Activated T-cell treated with anti-CD3 and anti-CD28 coated beads for 24 hours (primary cell): ENCODE measurements at regions not wholly inside any gene's neighbourhood (a gene's known extent, or its start where the extent isn't known, plus 50 kb on each side); places are given as distances from the start of the nearest gene placed in this dataset.
"Not testable (repeated sequence)": the region's sequence is repeated elsewhere in the genome, so short reads cannot be mapped to it uniquely, and the experiment has no call there.

Source experiments
- DNase-seq: peaks from one replicate; pipeline ENCODE4 v3.0.0-alpha.2; 2020; ENCODE audit warnings: low read depth

DNA sequence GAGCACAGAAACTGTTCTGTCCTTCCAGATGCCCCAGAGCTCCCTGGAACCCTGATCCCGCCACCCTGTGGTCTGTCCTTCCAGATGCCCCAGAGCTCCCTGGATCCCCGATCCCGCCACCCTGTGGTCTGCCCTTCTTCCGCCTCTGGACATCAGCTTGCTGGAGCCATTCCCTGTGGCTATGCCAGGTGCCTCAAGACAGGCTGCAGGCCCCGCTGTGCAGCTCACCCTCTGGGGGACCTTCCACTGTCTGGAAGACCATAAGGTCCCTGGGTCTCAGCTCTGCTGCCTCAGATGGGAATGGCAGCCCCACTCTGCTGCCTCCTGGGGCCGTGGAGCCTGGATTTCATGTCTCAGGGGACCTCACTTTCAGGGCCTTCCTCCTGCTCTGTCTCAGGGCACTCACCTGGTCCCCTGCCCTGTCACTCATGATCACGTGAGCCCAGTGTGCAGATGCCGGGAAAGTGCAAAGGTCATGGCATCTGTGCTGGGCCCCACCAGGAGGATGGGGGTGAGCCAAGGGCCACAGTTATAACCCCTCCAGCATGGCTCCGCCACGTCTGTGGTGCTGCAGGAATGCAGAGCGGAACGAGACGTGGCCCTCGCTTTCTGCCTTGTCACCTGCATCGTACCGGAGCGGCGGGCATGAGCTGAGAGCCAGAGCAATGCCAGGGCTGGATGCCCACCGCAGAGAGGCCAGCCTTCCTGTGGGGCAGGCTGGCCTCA lies 1520.7 kb downstream of the BRD1 start:
- DNase-seq = no peak

DNA sequence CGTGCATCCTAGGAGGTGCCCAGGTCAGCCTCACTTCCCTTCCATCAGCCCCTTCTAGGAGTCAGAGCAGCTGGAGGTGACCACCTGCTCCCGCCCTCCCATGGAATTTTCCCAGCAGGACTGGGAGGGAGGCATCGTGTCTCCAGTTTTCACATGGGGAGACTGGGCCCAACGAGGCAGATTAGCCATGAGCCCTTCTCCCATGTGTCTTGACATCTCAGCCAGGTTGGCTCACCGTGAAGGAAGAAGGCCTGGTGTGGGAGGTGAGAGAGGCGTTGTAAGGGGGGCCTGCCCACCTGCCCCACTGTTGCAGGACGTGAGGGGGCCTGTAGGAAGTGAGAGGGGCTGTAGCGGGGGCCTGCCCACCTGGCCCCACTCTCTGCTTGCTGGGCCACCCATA lies 1521.4 kb downstream of the BRD1 start:
- no peak for DNase-seq

DNA sequence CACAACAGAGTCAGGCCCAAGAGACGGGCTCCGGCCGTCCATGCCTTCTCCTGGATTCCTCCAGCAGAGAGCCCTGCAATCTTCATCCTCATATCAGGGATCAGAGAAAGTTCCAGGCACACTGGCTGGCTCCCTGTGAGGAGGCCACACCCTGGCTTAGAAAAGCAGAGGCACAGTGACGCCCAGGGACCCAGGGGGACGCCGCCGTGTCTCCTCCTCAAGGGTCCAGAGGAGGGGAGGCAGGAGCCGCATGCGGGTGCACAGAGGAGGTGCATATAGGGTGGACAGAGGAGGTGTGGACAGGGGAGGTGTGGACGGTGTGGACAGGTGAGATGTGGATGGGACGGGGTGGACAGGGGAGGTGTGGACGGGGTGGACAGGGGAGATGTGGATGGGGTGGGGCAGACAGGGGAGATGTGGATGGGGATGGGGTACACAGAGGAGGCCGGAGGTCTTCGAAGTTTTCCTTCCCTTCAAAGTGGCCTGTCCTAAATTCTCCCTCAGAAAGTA lies 1521.9 kb downstream of the BRD1 start:
- DNase-seq = no peak

DNA sequence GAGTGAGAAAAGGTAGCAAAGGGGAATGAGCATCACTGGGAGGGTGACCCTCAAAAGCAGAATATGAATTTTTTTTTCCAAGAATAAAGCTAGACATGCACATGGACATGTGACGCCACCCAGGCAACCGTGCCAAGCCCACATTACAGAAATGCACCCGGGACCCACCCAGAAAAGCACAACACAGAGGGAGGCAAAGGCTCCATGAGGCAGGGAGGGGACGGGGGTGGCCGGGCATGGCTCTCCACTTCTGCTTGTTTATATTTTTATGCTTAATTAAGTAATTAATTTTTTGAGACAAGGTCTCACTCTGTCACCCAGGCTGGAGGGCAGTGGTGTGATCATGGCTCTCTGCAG lies 1524.3 kb downstream of the BRD1 start:
- DNase-seq = no peak

DNA sequence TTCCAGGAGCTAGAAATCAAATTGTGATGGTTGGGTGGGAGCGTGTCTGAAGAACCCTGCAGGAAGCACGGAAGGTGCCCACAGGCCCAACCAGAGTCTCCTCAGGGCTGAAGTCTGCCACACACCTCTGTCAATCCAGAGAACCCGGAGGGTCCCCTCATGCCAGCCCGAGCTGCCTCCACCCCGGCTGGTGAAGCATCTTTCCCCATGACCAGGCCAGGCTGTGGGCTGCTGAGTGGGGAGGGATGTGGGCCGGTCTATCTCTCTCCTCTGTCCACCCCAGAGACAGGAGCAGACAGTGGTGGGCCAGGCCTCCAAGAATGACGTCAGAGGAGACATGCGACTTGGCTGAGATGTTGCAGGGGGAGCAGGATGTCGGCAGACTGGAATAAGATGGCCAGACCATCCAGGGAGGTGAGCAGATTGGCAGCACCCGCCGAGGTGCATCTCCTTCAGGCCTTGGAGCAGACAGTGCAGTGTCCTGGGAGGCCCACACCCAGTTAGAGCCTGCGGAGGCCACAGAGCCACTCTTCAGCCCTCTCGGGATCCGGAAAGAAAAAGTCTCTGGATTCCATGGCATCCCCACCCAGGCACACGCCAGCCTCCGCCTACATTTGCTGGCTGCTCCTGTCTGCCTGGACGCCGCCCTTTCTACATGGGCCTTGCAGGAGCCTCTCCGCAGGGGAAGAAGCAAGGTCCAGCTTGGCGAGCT lies 1524.9 kb downstream of the BRD1 start:
- DNase-seq = no peak

DNA sequence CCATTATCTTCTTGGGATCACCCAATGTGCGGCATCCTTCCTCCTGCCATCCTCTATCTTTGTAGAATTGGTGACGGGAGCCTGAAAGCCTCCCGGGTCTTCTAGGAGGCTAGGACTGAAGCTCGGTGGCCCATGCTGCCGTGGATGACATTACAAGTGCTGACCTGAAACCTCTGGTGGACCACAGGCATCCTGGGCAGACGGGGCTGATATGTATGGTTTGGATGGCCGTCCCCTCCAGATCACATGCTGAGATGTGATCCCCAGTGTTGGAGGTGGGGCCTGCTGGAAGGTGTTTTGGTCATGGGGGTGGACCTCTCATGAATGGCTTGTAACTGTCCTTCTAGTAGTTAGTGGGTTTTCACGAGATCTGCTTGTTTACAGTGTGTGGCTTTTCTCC lies 1525.8 kb downstream of the BRD1 start:
- DNase-seq = no peak

DNA sequence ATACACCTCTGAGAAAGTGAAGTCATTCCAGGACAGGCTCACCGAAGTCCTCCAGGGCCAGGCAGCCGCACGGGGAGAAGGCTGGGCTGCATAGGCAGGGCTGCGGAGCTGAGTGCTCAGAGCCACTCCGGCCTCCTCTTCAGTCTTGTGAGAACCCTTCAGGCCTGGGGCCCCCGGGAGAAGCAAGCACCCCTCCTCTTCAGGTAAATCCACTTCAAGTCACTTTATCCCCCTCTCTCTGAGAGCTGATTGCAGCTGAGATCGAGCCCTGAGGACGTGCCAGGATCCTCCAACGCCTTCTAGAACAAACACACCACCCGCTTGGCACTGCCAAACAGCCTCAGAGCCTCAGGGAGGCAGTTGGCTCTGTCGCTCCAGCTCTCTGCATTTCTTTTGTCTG lies 1526.3 kb downstream of the BRD1 start:
- no peak for DNase-seq

DNA sequence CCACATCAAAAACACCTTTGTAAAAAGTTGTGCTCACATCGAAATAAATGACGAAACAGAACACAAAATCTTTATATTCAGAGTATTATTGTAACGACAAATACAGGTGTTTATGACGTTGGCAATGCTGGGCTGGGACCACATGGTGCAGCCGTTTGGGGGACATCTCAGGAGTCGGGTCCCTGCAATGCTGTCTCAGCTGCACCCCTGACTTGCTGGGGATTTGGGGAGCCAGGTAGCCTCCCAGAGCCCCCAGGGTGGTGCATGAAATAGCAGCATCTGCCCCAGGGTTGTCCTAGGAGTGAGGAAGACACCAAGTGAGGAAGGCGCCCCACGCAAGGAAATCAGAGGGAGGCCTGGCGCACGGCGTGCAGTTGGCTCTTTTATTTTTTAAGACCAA lies 1526.8 kb downstream of the BRD1 start:
- DNase-seq = no peak

DNA sequence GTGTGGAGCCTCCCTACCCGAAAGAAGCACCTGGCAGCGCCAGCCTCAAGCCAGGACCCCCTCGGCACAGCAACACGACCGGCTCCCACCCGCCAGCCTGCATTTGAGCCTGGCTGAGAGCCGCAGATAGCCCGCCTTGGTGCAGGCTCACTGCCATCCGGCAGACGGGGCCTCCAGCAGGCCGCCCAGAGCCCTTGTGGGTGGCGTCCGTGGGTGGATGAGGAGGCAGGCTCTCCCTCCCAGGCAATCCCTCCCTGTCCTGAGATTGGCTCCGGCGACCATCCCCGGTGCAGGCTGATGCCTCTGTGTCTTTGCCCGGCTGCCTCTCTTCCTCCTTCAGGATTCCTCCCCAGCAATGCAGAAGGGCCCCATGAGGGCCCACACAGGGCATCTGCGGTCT lies 1527.9 kb downstream of the BRD1 start:
- DNase-seq = no peak

DNA sequence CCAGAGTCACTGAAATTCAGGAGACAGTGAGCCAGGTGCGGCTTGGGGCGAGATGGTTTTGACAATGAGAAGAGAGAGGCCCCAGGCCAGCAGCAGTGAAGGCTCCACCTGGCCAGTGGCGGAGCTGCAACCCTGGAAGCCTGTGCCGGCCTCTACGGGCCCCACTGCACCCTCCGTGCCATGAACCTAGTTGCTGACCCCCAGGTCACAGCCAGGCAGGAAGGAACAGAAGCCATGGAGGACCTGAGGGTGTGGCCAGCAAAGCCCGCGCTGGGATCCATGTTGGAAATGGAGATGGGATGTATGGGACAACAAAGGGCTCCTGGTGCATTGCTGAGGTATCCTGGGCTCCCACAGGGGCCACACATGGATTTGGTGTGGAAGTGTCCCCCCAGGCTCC lies 1528.5 kb downstream of the BRD1 start:
- no peak for DNase-seq

DNA sequence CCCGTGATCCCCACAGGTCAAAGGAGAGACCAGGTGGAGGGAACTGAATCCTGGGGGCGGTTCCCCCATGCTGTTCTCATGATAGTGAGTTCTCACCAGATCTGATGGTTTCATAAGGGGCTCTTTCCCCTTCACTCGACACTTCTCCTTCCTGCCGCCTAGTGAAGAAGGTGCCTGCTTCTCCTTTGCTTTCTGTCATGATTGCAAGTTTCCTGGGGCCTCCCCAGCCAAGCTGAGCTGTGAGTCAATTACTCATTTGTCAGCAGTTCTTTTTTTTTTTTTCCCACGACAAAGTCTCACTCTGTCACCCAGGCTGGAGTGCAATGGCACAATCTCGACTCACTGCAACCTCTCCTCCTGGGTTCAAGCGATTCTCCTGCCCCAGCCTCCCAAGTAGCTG lies 1530.4 kb downstream of the BRD1 start:
- DNase-seq = no peak

DNA sequence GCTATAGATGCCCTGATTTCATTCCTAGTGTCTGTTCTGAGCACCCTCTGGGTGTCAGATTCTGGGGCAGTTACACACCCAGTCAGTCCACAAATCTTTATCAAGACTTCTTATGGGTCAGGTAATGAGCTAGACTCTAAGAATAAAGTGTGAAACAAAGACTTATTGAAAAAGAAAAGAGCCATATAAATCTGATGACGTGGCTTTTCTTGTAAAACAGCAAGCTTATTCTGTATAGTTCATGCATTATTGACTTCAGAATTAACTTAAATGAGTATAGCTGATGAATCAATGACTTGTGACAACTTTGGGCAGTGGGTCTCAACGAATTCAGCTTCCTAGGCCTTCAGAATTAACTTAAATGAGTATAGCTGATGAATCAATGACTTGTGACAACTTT lies 1527.5 kb downstream of the TBC1D22A start:
- not testable (repeated sequence) for DNase-seq

DNA sequence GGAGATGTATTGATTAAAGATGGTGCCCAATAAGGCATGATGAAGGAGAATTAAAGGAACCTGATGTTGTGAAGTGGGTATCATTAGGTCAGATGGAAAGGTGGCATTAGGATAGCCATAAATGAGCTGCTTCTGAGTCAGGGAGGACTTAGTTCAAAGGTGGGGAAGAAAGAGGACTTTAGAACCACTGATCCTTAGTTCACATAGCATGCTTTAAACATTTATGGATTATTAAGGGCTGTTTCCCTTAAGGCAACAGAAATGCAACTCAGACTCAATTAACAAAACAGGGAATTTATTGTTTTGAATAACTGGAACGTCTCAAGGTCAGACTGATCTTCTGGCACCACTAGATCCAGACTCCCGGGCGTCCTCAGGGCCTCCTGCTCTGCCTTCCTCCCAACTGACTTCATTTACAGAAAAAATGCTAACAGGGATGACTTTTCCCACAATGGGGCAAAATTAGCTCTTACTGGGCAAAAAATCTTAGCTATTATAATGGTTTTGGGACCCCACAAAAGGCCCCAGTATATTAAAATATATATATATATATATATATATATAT lies 1526.0 kb downstream of the TBC1D22A start:
- no peak for DNase-seq

DNA sequence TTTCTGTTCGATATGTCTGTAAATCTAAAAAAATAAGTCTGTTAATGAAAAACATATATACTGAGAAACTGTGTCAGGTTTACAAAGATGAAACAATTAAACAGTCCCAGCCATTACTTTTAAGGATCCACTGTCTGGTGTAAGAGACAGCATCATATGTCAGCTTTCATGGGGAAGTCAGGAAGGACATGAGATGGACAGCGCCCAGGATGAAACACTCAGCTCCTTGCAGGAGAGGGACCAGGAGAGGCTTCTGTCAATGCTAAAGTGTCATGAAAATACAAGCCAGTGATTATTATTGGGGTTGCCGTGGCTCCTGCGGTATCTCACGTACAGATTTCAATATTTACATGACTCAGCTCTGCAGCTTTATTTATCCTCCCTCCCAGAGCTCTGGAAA lies 1524.6 kb downstream of the TBC1D22A start:
- DNase-seq = no peak

DNA sequence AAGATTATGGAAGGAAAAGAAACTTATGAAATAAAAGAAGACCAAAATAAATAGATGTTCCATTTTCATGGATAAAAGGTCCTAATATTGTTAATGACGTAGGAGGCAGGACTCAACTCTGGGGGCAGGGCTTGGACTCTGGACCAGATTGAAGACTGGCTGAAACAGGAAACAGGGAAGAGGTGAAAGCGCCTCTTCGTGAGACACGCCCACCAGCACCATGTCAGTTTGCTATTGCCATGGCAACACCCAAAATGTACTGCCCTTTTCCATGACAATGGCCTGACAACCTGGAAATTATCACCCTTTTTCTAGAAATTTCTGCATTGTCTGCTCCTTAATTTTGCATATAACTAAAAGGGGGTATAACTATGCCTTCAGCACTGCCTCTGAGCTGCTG lies 1522.2 kb downstream of the TBC1D22A start:
- DNase-seq = no peak

DNA sequence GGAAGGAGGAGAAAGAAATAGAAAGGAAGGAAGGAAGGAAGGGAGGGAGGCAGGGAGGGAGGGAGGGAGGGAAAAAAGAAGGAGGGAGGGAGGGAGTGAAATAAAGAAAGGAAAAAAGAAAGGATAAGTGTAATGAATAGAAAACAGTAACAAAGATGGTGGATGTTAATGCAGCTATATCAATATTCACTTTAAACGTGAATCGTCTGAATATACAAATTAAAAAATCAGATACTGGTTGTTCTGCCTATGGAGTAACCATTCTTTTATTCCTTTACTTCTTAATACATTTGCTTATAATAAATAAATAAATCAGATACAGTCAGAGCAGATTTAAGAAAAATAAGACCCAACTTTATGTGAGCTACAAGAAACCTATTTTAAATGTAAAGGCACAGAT lies 1520.4 kb downstream of the TBC1D22A start:
- DNase-seq = no peak

DNA sequence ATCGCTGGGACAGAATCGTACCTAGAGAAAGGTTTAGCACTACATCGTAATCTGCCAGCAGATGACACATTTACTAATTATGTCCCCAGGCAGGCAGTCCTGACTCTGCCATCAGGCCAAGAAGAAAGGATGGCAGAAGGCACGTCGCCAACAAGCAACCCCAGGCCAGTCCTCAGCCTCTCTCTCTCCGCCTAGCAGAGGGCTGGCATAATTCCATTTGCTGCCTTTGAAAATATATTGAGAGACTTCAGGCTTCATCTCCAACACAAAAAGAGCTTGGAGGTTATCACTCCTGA lies 1517.0 kb downstream of the TBC1D22A start:
- no peak for DNase-seq

DNA sequence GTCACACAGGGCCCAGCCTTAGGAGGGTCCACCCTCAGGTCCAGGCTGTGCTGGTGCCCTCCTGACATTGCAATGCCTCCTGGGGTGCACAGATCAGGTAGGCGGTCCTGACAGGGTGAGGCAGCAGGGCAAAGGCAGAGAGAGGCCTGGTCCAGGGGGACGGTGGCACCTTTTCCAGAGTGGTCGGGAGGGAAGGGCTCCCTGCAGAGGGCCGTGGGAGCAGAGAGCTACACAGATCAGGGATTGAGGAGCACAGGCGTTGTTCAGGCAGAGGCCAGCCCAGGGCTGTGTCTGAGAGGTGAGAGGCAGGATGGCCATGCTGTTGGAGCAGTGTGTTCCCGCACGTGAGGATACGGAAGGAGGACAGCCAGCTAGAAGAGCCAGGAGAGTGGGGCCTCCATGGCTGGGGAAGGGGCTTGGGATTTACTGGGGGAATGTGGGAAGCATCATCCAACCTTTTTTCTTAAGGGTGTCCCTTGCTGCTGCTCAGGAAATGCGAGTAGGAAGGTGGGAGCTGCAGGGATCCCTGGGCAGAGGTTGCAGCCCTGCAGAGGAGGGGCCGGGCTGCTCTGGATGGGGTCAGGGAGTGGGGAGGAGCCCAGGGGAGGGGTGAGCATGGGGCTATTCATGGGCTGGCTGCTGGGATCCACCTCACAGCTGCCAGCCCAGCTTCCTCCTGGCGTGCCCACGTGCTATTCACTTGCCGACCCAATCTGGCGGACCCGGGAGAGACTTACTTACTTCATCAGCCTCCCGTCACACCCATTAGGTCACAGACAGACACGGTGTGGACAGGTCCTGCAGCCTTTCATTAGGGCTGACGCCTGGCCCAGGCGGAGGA lies 1516.4 kb downstream of the TBC1D22A start:
- no peak for DNase-seq

DNA sequence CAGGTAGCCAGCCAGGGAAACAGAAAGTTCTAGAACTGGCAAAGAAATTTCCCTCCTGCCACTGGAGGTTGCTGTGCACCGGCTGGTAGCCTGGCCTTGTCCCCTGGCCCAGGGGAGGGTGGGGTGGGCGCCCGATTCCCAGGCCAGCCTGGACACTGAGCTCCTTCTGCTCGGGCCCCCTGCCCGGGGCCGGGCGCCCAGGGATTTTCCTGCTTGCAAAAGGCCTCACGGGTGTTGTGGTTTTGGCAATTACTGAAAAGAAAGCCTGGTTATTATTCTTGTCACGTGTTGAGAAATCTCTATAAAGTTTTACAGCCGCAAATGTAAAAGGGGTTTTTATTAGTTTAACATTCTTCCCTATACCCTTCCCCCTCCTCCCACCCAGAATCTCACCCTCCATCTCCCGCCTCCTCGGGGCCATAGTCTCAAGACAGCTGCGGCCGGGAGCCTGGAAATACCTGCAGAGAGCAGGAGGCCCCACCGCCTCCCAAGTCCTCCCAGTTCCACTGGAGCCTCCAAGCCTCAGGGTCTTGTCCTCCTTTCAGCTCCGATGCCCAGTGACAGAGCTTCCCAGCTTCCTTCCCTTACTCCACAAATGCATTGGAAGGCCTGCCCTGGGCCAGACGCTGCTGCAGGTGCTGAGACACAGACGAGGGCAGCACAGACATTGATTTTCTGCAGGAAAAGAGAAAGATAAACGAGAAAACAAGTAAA lies 1515.6 kb downstream of the TBC1D22A start:
- DNase-seq = no peak

DNA sequence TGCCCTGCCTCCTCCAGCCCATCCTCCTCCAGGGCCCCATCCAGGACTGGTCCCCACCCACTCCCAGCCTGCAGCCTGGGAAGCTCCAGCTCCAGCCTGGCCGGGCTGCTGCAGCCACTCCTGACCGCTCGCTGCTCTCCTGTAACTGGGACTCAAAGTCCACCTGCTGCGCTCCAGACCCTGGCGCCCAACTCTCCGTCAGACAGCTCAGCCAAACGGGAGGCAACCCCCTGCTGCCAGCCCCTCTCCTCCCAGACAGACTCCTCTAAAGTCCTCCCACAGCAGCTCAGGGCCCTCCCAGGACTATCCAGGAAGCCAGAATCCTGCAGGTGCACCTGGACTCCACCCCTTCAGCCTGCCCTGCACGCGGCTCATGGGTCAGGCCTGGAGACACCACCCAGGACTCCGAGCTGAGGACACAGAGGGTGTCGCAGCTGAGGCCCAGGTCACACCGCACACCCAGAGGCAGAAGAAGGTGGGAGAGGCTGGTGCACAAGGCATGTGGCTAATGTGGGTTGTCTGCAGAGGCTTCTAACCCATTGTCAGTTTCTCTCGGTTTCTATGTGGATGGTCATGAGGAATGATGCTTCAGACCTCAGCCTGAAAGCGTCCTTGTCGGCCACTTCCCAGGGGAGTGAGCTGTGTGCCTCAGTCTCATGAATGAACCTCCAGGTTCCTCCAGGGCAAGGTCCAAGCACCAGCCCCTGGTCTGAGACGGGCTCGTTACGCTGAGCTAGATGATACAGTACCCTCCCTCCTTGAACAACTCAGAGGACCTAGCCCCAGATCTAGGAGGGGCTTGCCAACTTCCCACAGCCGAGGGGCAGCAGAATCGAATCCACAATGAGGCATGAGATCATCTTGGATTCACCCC lies 1514.8 kb downstream of the TBC1D22A start:
- DNase-seq = no peak

DNA sequence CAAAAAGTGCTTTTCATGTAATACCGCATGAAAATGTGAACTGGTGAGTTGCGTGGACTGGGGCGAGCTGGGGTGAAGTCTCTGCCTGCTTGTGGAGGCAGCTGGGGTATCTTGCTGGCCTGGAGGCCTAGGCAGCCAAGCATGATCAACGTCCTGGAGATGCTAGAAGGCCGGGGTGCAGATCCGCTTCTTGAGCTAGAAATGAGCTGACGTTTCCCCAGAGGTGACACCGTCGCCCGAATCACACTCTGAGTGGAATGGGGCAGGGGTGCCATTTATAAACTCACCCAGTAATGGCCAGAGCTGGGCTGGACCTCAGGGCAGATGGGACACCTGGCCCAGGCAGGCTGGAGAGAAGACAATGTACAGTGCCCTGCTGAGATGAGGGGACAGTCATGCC lies 1513.0 kb downstream of the TBC1D22A start:
- DNase-seq = no peak
